Stimulated activated naive CD8-positive, alpha-beta T cell treated with anti-CD3 and anti-CD28 coated beads, Interleukin-15, amount 100 ng/mL, for 72 hours (primary cell): ENCODE measurements at regions not wholly inside any gene's neighbourhood (a gene's known extent, or its start where the extent isn't known, plus 50 kb on each side); places are given as distances from the start of the nearest gene placed in this dataset.

Source experiments
- ATAC-seq: fragments of 150-1000 bp; cut with Tn5 transposase; 2 replicates; pipeline ENCODE4 v1.10.0; 2021; ENCODE audit warnings: mild to moderate bottlenecking, moderate library complexity
- DNase-seq, 2 donors: peaks; one replicate each; pipeline ENCODE4 v3.0.0; 2021 to 2022
- H3K27ac Mint-ChIP-seq, 2 donors: one replicate each; pipeline ENCODE4 v1.8.0; 2022; ENCODE audit warnings: mild to moderate bottlenecking in 2 of 2, mixed read lengths in 2 of 2, moderate library complexity in 2 of 2
- H3K27me3 Mint-ChIP-seq: one replicate; pipeline ENCODE4 v1.8.0; 2022; ENCODE audit warnings: mixed read lengths
- H3K4me1 Mint-ChIP-seq: one replicate; pipeline ENCODE4 v1.8.0; 2022; ENCODE audit warnings: mild to moderate bottlenecking, mixed read lengths
- H3K4me3 Mint-ChIP-seq, 2 donors: one replicate each; pipeline ENCODE4 v1.8.0; 2022; ENCODE audit warnings: mild to moderate bottlenecking in 2 of 2, mixed read lengths in 2 of 2, moderate library complexity in 1 of 2
- H3K9me3 Mint-ChIP-seq, 2 donors: one replicate each; pipeline ENCODE4 v1.8.0; 2022; ENCODE audit warnings: mixed read lengths in 2 of 2

GRCh38 chr3:145776782-145777408, 384.1 kb downstream of the PLOD2 start:
- DNase-seq: no peak
- H3K9me3 Mint-ChIP-seq: peaks cover 0 to 9% of the 10 kb centered on the region in 2 donors
- H3K4me3 Mint-ChIP-seq: no peak overlapping the region
- no peak for ATAC-seq
- no peak overlapping the region for H3K27ac Mint-ChIP-seq
- no peaks in the 10 kb centered on the region for H3K4me1 Mint-ChIP-seq
- no peaks in the 10 kb centered on the region for H3K27me3 Mint-ChIP-seq

- H3K4me1 Mint-ChIP-seq: no peaks in the 10 kb centered on the region
- no peak overlapping the region for H3K27ac Mint-ChIP-seq
- ATAC-seq (no peak), DNase-seq (no peak)
- H3K4me3 Mint-ChIP-seq: no peak overlapping the region
- no peaks in the 10 kb centered on the region for H3K27me3 Mint-ChIP-seq
- no peaks in the 10 kb centered on the region for H3K9me3 Mint-ChIP-seq
Observed at GRCh38 chr3:145780301-145780700, 380.7 kb downstream of the PLOD2 start.

GRCh38 chr3:145785668-145786067, 375.3 kb downstream of the PLOD2 start:
- Mint-ChIP-seq H3K4me3 (no peak overlapping the region), H3K27me3 (no peaks in the 10 kb centered on the region), H3K4me1 (no peaks in the 10 kb centered on the region), H3K27ac (no peak overlapping the region), H3K9me3 (no peaks in the 10 kb centered on the region)
- no peak for DNase-seq
- ATAC-seq: no peak

- no peaks in the 10 kb centered on the region for H3K4me1 Mint-ChIP-seq
- ATAC-seq: no peak
Observed at GRCh38 chr3:145798007-145798406, 363.0 kb downstream of the PLOD2 start.

GRCh38 chr3:145798696-145799537, 362.1 kb downstream of the PLOD2 start:
- ATAC-seq (no peak), DNase-seq (no peak)
- Mint-ChIP-seq H3K9me3 (peaks cover 20 to 27% of the 10 kb centered on the region in 2 donors), H3K27me3 (no peaks in the 10 kb centered on the region), H3K4me1 (no peaks in the 10 kb centered on the region), H3K27ac (no peak overlapping the region), H3K4me3 (no peak overlapping the region)

More at GRCh38 chr3:145798007-145798406, 363.0 kb downstream of the PLOD2 start:
- Mint-ChIP-seq H3K4me3 (no peak overlapping the region), H3K27ac (peak overlapping the region in 1 of 2 donors; percentile 52), H3K9me3 (peaks cover 25 to 32% of the 10 kb centered on the region in 2 donors), H3K27me3 (no peaks in the 10 kb centered on the region)
- no peak for DNase-seq

- H3K4me1 Mint-ChIP-seq: no peaks in the 10 kb centered on the region
- H3K9me3 Mint-ChIP-seq: peaks cover 6% of the 10 kb centered on the region in 2 donors
- no peaks in the 10 kb centered on the region for H3K27me3 Mint-ChIP-seq
- no peak for DNase-seq
- H3K4me3 Mint-ChIP-seq: no peak overlapping the region
- no peak overlapping the region for H3K27ac Mint-ChIP-seq
- no peak for ATAC-seq
Observed at GRCh38 chr3:145801696-145802095, 359.3 kb downstream of the PLOD2 start.

GRCh38 chr3:145807990-145808389, 353.0 kb downstream of the PLOD2 start:
- DNase-seq (no peak), ATAC-seq (no peak)
- H3K9me3 Mint-ChIP-seq: peaks cover 0 to 4% of the 10 kb centered on the region in 2 donors
- no peaks in the 10 kb centered on the region for H3K4me1 Mint-ChIP-seq
- H3K27me3 Mint-ChIP-seq: no peaks in the 10 kb centered on the region
- H3K27ac Mint-ChIP-seq: no peak overlapping the region
- H3K4me3 Mint-ChIP-seq: no peak overlapping the region

GRCh38 chr3:145812391-145812790, 348.6 kb downstream of the PLOD2 start:
- Mint-ChIP-seq H3K9me3 (peaks cover 0 to 9% of the 10 kb centered on the region in 2 donors), H3K4me1 (no peaks in the 10 kb centered on the region), H3K27me3 (no peaks in the 10 kb centered on the region), H3K4me3 (no peak overlapping the region), H3K27ac (no peak overlapping the region)
- ATAC-seq (no peak), DNase-seq (no peak)

- Mint-ChIP-seq H3K27me3 (no peaks in the 10 kb centered on the region), H3K4me3 (no peak overlapping the region), H3K9me3 (peaks cover 0 to 9% of the 10 kb centered on the region in 2 donors), H3K27ac (no peak overlapping the region), H3K4me1 (no peaks in the 10 kb centered on the region)
- DNase-seq: no peak
- ATAC-seq: no peak
Observed at GRCh38 chr3:145815707-145816413, 345.1 kb downstream of the PLOD2 start.

GRCh38 chr3:145817870-145818483, 343.0 kb downstream of the PLOD2 start:
- no peak for DNase-seq
- Mint-ChIP-seq H3K4me3 (no peak overlapping the region), H3K9me3 (peaks cover 0 to 6% of the 10 kb centered on the region in 2 donors), H3K27ac (no peak overlapping the region), H3K4me1 (no peaks in the 10 kb centered on the region), H3K27me3 (no peaks in the 10 kb centered on the region)
- no peak for ATAC-seq

GRCh38 chr3:145820170-145820569, 340.8 kb downstream of the PLOD2 start:
- Mint-ChIP-seq H3K27me3 (no peaks in the 10 kb centered on the region), H3K9me3 (peaks cover 0 to 10% of the 10 kb centered on the region in 2 donors), H3K4me1 (no peaks in the 10 kb centered on the region), H3K4me3 (no peak overlapping the region), H3K27ac (no peak overlapping the region)
- DNase-seq: no peak
- no peak for ATAC-seq

GRCh38 chr3:145842294-145842902, 318.6 kb downstream of the PLOD2 start:
- peaks cover 8 to 11% of the 10 kb centered on the region in 2 donors for H3K9me3 Mint-ChIP-seq
- no peak overlapping the region for H3K4me3 Mint-ChIP-seq
- ATAC-seq (no peak), DNase-seq (no peak)
- no peak overlapping the region for H3K27ac Mint-ChIP-seq
- no peaks in the 10 kb centered on the region for H3K4me1 Mint-ChIP-seq
- no peaks in the 10 kb centered on the region for H3K27me3 Mint-ChIP-seq

GRCh38 chr3:145843561-145843960, 317.4 kb downstream of the PLOD2 start:
- ATAC-seq (no peak), DNase-seq (no peak)
- H3K27ac Mint-ChIP-seq: no peak overlapping the region
- no peaks in the 10 kb centered on the region for H3K27me3 Mint-ChIP-seq
- no peak overlapping the region for H3K4me3 Mint-ChIP-seq
- H3K4me1 Mint-ChIP-seq: no peaks in the 10 kb centered on the region
- H3K9me3 Mint-ChIP-seq: peaks cover 8 to 11% of the 10 kb centered on the region in 2 donors

- H3K27ac Mint-ChIP-seq: no peak overlapping the region
- DNase-seq (no peak), ATAC-seq (no peak)
- peaks cover 0 to 11% of the 10 kb centered on the region in 2 donors for H3K9me3 Mint-ChIP-seq
- H3K4me3 Mint-ChIP-seq: no peak overlapping the region
- no peaks in the 10 kb centered on the region for H3K27me3 Mint-ChIP-seq
- no peaks in the 10 kb centered on the region for H3K4me1 Mint-ChIP-seq
Observed at GRCh38 chr3:145849115-145849514, 311.9 kb downstream of the PLOD2 start.

GRCh38 chr3:145854499-145854898, 306.5 kb downstream of the PLOD2 start:
- no peaks in the 10 kb centered on the region for H3K4me1 Mint-ChIP-seq
- H3K27me3 Mint-ChIP-seq: no peaks in the 10 kb centered on the region
- H3K4me3 Mint-ChIP-seq: no peak overlapping the region
- no peaks in the 10 kb centered on the region for H3K9me3 Mint-ChIP-seq
- no peak for ATAC-seq
- DNase-seq: no peak
- H3K27ac Mint-ChIP-seq: no peak overlapping the region
